ENCODE measurements at regions not wholly inside any gene's neighbourhood (a gene's known extent, or its start where the extent isn't known, plus 50 kb on each side); places are given as distances from the start of the nearest gene placed in this dataset.

DNA sequence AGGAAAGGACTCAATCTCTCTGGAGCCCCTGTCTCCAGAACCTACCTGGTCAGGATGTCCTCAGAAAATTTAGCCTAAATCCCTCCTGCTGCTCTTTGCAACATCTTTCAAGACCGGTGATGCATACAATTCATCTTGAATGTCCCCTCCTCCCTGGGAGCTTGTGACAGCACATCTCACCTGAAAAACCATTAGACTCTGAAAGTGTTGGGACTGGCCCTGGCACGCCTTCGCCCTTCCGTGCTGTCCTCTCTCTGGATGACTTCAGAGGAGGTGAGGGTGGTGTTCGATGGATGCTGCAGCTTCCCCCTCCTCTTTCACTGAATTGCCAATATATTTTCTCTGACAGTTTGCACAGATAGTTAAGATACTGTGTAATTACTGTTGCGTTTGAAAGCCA lies 90.9 kb upstream of the CISTR start:
- H3K4me3 Mint-ChIP-seq: no peak overlapping the region
- no peaks in the 10 kb centered on the region for H3K4me1 Mint-ChIP-seq (ENCODE audit: low read depth)
- no peak overlapping the region for H3K27ac Mint-ChIP-seq
- H3K36me3 Mint-ChIP-seq (ENCODE audit: low read depth): no peaks in the 10 kb centered on the region
- H3K9me3 Mint-ChIP-seq (ENCODE audit: insufficient read depth): no peaks in the 10 kb centered on the region
- CTCF ChIA-PET: no interaction called here
- no peak for DNase-seq
- POLR2A ChIA-PET: no interaction called here
- H3K27me3 Mint-ChIP-seq (ENCODE audit: low read depth): peaks cover 43% of the 10 kb centered on the region
- no peak for ATAC-seq

DNA sequence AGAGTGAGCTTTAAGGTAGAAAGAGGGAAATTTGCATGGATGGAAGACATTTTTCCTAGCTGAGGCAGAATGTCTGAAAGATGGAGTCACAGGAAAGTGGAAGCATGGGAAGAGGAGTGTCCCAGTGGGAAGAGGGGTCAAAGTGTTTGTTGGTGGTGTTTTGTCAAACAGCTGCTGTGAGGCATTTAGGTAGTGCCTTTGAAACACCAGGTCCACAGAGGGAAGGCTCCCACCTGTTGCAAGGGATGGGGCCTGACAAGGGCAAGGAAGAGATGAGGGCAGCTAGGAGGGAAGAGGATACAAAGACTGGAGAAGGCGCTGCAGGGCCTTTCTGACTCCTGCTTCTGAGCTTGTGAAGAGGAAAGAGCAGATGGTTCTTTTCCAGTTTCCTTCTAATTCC lies 91.8 kb upstream of the CISTR start:
- Mint-ChIP-seq H3K4me3 (no peak overlapping the region), H3K36me3 (ENCODE audit: low read depth) (no peaks in the 10 kb centered on the region), H3K27ac (no peak overlapping the region), H3K27me3 (ENCODE audit: low read depth) (peaks cover 40% of the 10 kb centered on the region), H3K9me3 (ENCODE audit: insufficient read depth) (no peaks in the 10 kb centered on the region), H3K4me1 (ENCODE audit: low read depth) (no peaks in the 10 kb centered on the region)
- no peak for ATAC-seq
- POLR2A ChIA-PET: no interaction called here
- CTCF ChIA-PET: no interaction called here
- DNase-seq: no peak

DNA sequence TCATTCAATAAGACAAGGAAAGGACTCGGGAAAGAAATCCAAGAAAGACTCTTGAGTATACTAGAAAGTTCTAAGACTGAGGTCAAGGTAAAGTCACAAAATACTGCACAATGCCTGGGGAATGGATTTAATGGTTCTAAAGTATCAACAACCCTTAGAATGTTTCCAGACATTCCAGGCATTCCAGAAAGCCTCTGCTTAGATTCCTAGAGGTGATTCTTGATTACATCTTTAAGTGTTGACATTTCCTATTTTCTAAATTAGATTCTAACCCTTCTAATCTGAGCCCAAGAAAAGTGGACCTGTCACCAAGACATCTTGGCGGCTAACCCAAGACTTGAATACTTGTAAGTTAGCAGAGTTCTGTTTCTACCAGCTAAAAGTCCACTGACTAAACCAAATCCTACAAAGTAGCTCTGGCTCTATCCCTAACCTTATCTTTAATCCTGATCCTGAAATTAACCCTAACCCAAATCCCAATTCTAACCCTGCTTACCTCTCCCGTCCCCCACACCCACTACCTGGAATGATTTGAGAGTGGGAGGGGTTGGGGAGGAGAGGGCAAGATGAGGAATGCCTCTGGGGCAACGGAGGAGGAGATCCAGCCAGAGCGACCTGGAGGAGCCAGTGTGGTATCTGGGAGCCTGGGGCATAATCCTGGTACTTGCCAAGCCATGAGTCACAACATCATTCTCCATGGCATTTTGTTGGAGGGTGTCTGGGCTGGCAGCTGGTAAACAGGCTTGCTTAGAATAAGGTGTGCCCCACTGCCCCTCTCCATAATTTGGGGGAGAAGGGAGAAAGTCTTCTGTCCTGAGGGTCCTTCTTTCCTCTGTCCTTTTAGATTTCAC lies 93.4 kb upstream of the HOXC13 start:
- no peaks in the 10 kb centered on the region for H3K36me3 Mint-ChIP-seq (ENCODE audit: low read depth)
- H3K9me3 Mint-ChIP-seq (ENCODE audit: insufficient read depth): no peaks in the 10 kb centered on the region
- H3K27ac Mint-ChIP-seq: no peak overlapping the region
- H3K27me3 Mint-ChIP-seq (ENCODE audit: low read depth): peaks cover 46% of the 10 kb centered on the region
- ATAC-seq: no peak
- DNase-seq: no peak
- POLR2A ChIA-PET: no interaction called here
- CTCF ChIA-PET: no interaction called here
- H3K4me3 Mint-ChIP-seq: no peak overlapping the region
- H3K4me1 Mint-ChIP-seq (ENCODE audit: low read depth): no peaks in the 10 kb centered on the region

DNA sequence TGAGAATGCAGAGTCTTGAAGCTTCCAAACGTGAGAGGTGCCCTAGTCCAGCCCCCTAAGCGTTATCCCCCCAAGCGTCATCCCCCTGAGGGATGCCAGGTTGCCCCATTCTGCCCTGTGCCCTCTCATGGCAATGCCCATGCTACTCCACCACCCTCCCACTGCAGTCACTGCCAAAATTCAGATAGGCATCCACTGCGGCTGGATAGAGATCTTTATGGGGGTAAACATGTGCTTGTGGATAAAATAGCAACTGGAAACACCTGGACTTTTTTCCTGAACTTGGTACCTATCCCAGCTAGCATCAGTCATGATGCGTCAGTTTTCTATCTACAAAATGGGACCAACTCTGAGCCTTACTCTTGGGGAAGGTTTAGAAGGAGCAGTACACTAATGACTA lies 92.7 kb upstream of the HOXC13 start:
- H3K36me3 Mint-ChIP-seq (ENCODE audit: low read depth): no peaks in the 10 kb centered on the region
- ChIA-PET CTCF (no interaction called here), POLR2A (no interaction called here)
- ATAC-seq: no peak
- no peak overlapping the region for H3K27ac Mint-ChIP-seq
- no peak overlapping the region for H3K4me3 Mint-ChIP-seq
- H3K4me1 Mint-ChIP-seq (ENCODE audit: low read depth): no peaks in the 10 kb centered on the region
- DNase-seq: no peak
- H3K27me3 Mint-ChIP-seq (ENCODE audit: low read depth): peaks cover 49% of the 10 kb centered on the region
- H3K9me3 Mint-ChIP-seq (ENCODE audit: insufficient read depth): no peaks in the 10 kb centered on the region

DNA sequence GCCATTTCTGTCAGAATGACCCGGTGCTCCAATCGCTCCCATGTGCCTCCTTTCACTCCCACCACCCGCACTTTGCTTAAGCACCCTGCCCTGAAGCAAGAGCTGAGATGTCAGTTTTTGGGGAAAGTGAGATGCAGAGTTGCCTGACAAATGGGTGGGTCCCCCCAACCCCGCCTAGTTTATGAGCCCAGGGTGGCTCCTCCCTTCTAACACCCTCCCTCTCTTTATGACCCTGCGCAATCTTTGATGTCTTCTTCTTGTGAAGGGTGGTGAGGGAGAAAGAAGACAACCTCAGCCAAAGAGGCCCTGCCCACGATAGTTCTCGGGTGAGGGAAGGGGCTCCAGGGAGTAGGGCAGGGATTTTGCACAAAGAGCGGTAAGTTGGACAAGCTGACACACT lies 89.5 kb upstream of the HOXC13 start:
- Mint-ChIP-seq H3K4me3 (no peak overlapping the region), H3K27ac (no peak overlapping the region), H3K9me3 (ENCODE audit: insufficient read depth) (no peaks in the 10 kb centered on the region), H3K36me3 (ENCODE audit: low read depth) (no peaks in the 10 kb centered on the region), H3K4me1 (ENCODE audit: low read depth) (no peaks in the 10 kb centered on the region), H3K27me3 (ENCODE audit: low read depth) (peaks cover 49% of the 10 kb centered on the region)
- ATAC-seq (no peak), DNase-seq (no peak)
- ChIA-PET POLR2A (no interaction called here), CTCF (interaction anchor here (1.5 kb wide), 1 partner anchor 102 kb away, joined by 3 read pairs; no protein-coding TSS in a partner anchor)

DNA sequence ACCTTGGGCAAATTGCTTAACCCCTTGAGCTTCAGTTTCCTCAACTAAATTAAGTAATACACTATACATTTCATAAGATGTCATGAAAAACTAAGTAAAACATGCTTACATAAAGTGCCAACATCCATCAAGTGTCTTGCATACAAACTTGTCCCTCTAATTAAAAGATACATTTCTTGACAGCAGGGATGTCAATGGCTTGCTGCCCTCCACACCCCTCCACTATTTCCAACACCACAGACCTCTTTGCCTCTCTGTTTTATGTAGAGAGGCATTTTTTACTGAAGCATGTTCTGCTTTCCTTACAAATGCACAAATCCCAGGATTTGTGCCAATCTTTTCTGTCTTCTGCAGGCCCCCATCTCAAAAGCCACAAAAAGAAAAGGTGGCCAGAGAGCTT lies 89.0 kb upstream of the HOXC13 start:
- no peaks in the 10 kb centered on the region for H3K4me1 Mint-ChIP-seq (ENCODE audit: low read depth)
- DNase-seq (no peak), ATAC-seq (no peak)
- ChIA-PET CTCF (interaction anchor here (1.0 to 1.5 kb wide), 2 partner anchors 13 to 103 kb away, joined by 3 read pairs; no protein-coding TSS in a partner anchor), POLR2A (no interaction called here)
- H3K27me3 Mint-ChIP-seq (ENCODE audit: low read depth): peaks cover 52% of the 10 kb centered on the region
- no peaks in the 10 kb centered on the region for H3K36me3 Mint-ChIP-seq (ENCODE audit: low read depth)
- no peak overlapping the region for H3K27ac Mint-ChIP-seq
- no peaks in the 10 kb centered on the region for H3K9me3 Mint-ChIP-seq (ENCODE audit: insufficient read depth)
- H3K4me3 Mint-ChIP-seq: no peak overlapping the region

DNA sequence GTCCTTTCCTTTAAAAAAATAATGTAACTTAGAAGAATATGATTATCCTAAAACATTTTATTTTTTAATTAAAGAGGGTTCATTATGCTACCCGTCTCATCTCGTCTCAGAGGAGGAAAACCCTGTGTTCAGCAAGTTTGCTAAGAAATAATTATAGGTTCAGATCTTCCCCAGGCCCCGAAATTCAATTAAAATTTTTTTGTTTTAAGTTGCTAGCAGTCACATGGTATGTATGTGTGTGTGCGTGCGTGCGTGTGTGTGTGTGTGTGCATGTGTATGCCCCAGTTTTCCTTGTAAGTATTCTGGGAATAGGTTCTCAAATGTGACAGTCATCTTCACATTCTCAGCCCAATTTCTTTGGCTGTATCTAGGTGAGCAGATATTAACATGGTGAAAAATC lies 86.6 kb upstream of the HOXC13 start:
- Mint-ChIP-seq H3K27me3 (ENCODE audit: low read depth) (peaks cover 43% of the 10 kb centered on the region), H3K27ac (no peak overlapping the region), H3K4me3 (no peak overlapping the region), H3K4me1 (ENCODE audit: low read depth) (no peaks in the 10 kb centered on the region), H3K36me3 (ENCODE audit: low read depth) (no peaks in the 10 kb centered on the region), H3K9me3 (ENCODE audit: insufficient read depth) (no peaks in the 10 kb centered on the region)
- ChIA-PET POLR2A (no interaction called here), CTCF (interaction anchor here (0.7 kb wide), 1 partner anchor 336 kb away, joined by 3 read pairs; no protein-coding TSS in a partner anchor)
- ATAC-seq (no peak), DNase-seq (no peak)

DNA sequence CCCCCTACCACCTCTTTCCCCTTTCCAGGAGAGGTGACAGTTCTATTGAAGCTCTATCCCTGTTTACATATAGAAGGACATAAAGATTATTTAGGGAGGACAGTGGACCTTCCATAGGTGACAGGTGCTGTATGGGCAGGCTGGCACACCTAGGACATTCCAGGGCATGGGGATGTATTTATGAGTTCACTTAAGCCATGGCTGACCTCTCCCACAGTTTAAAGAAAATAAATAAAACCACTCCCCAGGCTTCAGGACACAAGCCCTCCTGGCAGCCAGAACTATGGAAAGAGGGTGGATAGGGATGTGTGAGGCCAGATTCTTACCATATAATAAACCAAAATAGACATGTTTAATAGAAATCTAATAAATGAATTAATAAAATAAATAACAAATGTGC lies 85.6 kb upstream of the HOXC13 start:
- no peak overlapping the region for H3K4me3 Mint-ChIP-seq
- no peak for DNase-seq
- H3K36me3 Mint-ChIP-seq (ENCODE audit: low read depth): no peaks in the 10 kb centered on the region
- H3K9me3 Mint-ChIP-seq (ENCODE audit: insufficient read depth): no peaks in the 10 kb centered on the region
- no peak overlapping the region for H3K27ac Mint-ChIP-seq
- ATAC-seq: no peak
- CTCF ChIA-PET: no interaction called here
- H3K4me1 Mint-ChIP-seq (ENCODE audit: low read depth): no peaks in the 10 kb centered on the region
- peaks cover 38% of the 10 kb centered on the region for H3K27me3 Mint-ChIP-seq (ENCODE audit: low read depth)
- POLR2A ChIA-PET: no interaction called here

DNA sequence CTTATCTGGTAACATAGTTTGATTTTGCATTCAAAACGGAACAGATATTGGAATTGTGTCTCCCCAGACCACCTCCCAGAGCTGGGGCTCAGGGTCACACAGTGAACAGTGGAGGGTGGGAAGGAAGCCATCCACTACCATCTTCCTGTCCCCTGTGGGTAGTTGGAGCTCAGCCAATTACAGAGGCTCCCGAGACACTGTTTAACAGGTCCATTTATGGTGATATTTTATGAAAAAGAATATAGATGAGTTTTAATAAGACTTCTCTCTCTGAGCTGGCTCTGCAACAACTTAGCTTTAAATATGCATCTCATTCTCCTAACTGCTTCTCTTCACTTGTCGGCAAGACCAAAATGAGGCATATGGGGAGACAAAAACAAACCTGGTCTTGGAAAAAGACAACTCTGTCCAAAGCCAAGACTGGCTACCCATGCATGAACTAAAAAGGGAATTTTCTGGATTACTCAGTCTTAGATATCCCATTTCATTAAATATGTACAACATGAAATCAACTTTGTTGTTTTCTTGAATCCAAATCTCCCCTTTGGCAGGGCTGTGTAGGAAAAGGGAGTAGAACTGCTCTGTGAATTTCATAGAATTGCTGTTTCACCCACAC lies 83.8 kb upstream of the HOXC13 start:
- DNase-seq (no peak), ATAC-seq (no peak)
- CTCF ChIA-PET: no interaction called here

DNA sequence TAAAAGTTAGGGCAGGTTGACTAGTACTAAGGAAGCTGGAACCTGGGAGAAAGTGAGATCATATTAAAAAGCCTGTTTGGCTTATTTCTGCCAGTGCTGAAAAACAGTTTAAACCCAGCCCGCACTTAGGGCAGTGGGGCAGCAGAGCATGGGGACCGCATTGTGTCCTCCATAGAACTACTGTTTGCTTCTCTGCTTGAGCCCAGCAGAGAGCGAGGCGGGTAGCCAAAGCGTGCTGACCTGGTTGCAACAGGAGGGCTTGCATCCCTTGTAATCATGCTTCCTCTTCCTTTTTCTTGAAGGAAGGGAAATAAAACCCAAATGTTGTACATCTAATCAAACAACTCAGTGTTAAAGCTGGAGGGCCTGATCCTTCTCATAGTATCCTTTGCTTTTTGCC lies 82.5 kb upstream of the HOXC13 start:
- ATAC-seq: no peak
- CTCF ChIA-PET: no interaction called here
- H3K36me3 Mint-ChIP-seq (ENCODE audit: low read depth): no peaks in the 10 kb centered on the region
- H3K4me1 Mint-ChIP-seq (ENCODE audit: low read depth): no peaks in the 10 kb centered on the region
- DNase-seq: no peak
- no peak overlapping the region for H3K27ac Mint-ChIP-seq
- peaks cover 24% of the 10 kb centered on the region for H3K27me3 Mint-ChIP-seq (ENCODE audit: low read depth)
- POLR2A ChIA-PET: no interaction called here
- H3K4me3 Mint-ChIP-seq: no peak overlapping the region
- no peaks in the 10 kb centered on the region for H3K9me3 Mint-ChIP-seq (ENCODE audit: insufficient read depth)

More for the DNA sequence above, 83.8 kb upstream of the HOXC13 start:
- no peak overlapping the region for H3K4me3 Mint-ChIP-seq
- no peak overlapping the region for H3K27ac Mint-ChIP-seq
- H3K4me1 Mint-ChIP-seq (ENCODE audit: low read depth): no peaks in the 10 kb centered on the region
- peaks cover 25% of the 10 kb centered on the region for H3K27me3 Mint-ChIP-seq (ENCODE audit: low read depth)
- H3K9me3 Mint-ChIP-seq (ENCODE audit: insufficient read depth): no peaks in the 10 kb centered on the region
- POLR2A ChIA-PET: no interaction called here
- no peaks in the 10 kb centered on the region for H3K36me3 Mint-ChIP-seq (ENCODE audit: low read depth)

DNA sequence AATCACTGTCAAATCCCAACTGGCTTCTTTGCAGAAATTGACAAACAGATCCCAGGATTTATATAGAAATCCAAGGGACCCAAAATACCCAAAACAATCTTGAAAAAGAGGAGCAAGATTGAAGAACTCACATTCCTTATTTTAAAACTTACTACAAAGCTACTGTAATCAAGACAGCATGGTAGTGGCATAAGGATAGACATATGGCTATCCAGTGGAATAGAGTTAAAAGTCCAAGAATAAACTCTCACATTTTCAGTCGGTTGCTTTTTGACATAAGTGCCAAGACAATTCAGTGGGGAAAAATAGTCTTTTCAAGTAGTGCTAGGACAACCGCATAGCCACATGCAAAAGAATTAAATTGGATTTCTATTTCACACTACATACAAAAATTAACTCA lies 81.0 kb upstream of the HOXC13 start:
- peaks cover 17% of the 10 kb centered on the region for H3K27me3 Mint-ChIP-seq (ENCODE audit: low read depth)
- H3K27ac Mint-ChIP-seq: no peak overlapping the region
- CTCF ChIA-PET: no interaction called here
- no peaks in the 10 kb centered on the region for H3K9me3 Mint-ChIP-seq (ENCODE audit: insufficient read depth)
- H3K4me3 Mint-ChIP-seq: no peak overlapping the region
- H3K4me1 Mint-ChIP-seq (ENCODE audit: low read depth): no peaks in the 10 kb centered on the region
- DNase-seq (no peak), ATAC-seq (no peak)
- H3K36me3 Mint-ChIP-seq (ENCODE audit: low read depth): no peaks in the 10 kb centered on the region
- POLR2A ChIA-PET: no interaction called here

DNA sequence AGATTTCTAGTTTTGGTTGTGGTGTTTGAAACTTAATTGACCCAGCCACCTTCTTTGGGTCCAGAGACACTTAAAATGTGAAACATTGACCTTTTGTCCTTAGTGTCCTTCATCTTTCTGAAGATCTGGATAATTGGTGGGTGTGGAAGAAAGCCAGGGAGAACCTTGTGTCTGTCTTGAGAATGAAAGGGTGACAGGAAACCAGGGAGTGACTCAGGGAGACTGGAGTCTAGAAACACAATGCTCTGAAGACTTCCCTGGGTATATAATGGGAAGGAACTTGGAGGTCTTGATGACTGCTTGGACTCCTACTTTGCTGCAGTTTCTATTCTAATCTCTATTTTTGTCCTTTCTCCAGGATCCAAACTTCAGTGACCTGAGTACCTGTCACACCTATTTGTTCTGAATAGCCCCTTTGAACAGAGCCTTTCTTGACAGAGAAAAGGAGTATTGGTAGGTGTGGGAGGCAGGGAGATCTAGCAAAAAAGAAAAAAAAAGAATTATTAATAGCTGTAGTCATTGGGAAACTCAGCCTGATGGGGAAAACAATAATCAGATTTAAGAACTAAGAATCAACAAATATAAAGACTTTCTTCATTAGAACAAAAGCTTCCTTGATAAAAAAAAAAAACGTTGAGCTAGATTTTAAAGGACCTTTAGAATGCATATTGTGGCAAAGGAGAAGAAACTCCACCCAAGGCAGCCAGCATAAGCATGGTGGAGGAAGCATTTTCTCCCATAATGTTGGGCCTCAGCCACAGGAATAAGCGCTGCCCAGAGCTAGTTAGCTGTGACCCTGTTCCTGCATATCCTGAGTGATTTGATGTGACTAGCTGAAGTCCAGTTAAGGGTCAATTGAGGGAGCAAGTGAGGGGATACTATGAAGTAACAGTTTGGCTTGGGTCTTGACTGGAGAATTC lies 77.9 kb upstream of the HOXC13 start:
- Mint-ChIP-seq H3K27ac (no peak overlapping the region), H3K4me1 (ENCODE audit: low read depth) (no peaks in the 10 kb centered on the region), H3K36me3 (ENCODE audit: low read depth) (no peaks in the 10 kb centered on the region), H3K9me3 (ENCODE audit: insufficient read depth) (no peaks in the 10 kb centered on the region), H3K27me3 (ENCODE audit: low read depth) (peaks cover 11% of the 10 kb centered on the region), H3K4me3 (no peak overlapping the region)
- ChIA-PET CTCF (no interaction called here), POLR2A (no interaction called here)
- no peak for ATAC-seq
- no peak for DNase-seq
